Naive thymus-derived CD4-positive, alpha-beta T cell (primary cell): ENCODE measurements at regions not wholly inside any gene's neighbourhood (a gene's known extent, or its start where the extent isn't known, plus 50 kb on each side); places are given as distances from the start of the nearest gene placed in this dataset.

Experiments
- ATAC-seq: fragments of 150-1000 bp; cut with Tn5 transposase; 2 replicates; pipeline ENCODE4 v1.10.0; 2021; ENCODE audit warnings: mild to moderate bottlenecking, moderate library complexity
- CTCF ChIA-PET: fragments of 350-600 bp; sonication (Branson Sonifier 250); formaldehyde crosslinking; loops from one replicate; lab custom pipeline; 2021; ENCODE audit warnings: antibody characterized with exemption; lab: Charles Lee
- POLR2A ChIA-PET: fragments of 350-600 bp; sonication (Branson Sonifier 250); formaldehyde crosslinking; loops from one replicate; lab custom pipeline; 2021; ENCODE audit warnings: antibody characterized with exemption, inconsistent platforms; lab: Charles Lee
- DNase-seq, 9 donors: peaks; one replicate each; pipeline versions ENCODE4 v3.0.0 to v3.0.0-alpha.2; 2020 to 2022; ENCODE audit warnings: mixed read lengths in 1 of 9
- H3K27ac ChIP-seq: one replicate; pipeline ENCODE4 v1.7.0; 2013; ENCODE audit warnings: mild to moderate bottlenecking, low read depth, low read length, moderate library complexity
- H3K27me3 ChIP-seq, 2 donors: one replicate each; pipeline ENCODE4 v1.7.0; 2013; ENCODE audit warnings: low read length in 2 of 2, mild to moderate bottlenecking in 2 of 2, moderate library complexity in 2 of 2; ENCODE audit not compliant: control insufficient read depth in 2 of 2, insufficient read depth in 2 of 2
- H3K36me3 ChIP-seq, 3 experiments: 1 replicate in 2 of 3; 2 replicates in 1 of 3; pipeline ENCODE4 v1.7.0; 2013; ENCODE audit warnings: low read length in 3 of 3, mild to moderate bottlenecking in 3 of 3, moderate library complexity in 1 of 3; ENCODE audit not compliant: insufficient read depth in 3 of 3, control insufficient read depth in 2 of 3
- H3K4me1 ChIP-seq, 2 donors: one replicate each; pipeline ENCODE4 v1.7.0; 2013; ENCODE audit warnings: low read length in 2 of 2, mild to moderate bottlenecking in 2 of 2, moderate library complexity in 1 of 2; ENCODE audit not compliant: control insufficient read depth in 2 of 2, insufficient read depth in 2 of 2
- H3K4me3 ChIP-seq: 2 replicates; pipeline ENCODE4 v1.7.0; 2013; ENCODE audit warnings: mild to moderate bottlenecking, low read length
- H3K9me3 ChIP-seq, 3 experiments: 1 replicate in 2 of 3; 2 replicates in 1 of 3; pipeline ENCODE4 v1.7.0; 2013; ENCODE audit warnings: low read length in 3 of 3; ENCODE audit not compliant: control insufficient read depth in 2 of 3
- H3K27ac Mint-ChIP-seq, 9 donors: one replicate each; pipeline ENCODE4 v1.8.0; 2020 to 2022; ENCODE audit warnings: mixed read lengths in 9 of 9, mild to moderate bottlenecking in 8 of 9, moderate library complexity in 5 of 9, inconsistent platforms in 2 of 9
- H3K27me3 Mint-ChIP-seq, 5 donors: one replicate each; pipeline ENCODE4 v1.8.0; 2021 to 2022; ENCODE audit warnings: mixed read lengths in 5 of 5, mild to moderate bottlenecking in 1 of 5
- H3K36me3 Mint-ChIP-seq, 5 donors: one replicate each; pipeline ENCODE4 v1.8.0; 2020 to 2022; ENCODE audit warnings: mixed read lengths in 5 of 5, mild to moderate bottlenecking in 3 of 5, inconsistent platforms in 1 of 5
- H3K4me1 Mint-ChIP-seq, 7 donors: one replicate each; pipeline ENCODE4 v1.8.0; 2020 to 2022; ENCODE audit warnings: mixed read lengths in 7 of 7, mild to moderate bottlenecking in 3 of 7, inconsistent platforms in 1 of 7
- H3K4me3 Mint-ChIP-seq, 10 donors: one replicate each; pipeline ENCODE4 v1.8.0; 2020 to 2022; ENCODE audit warnings: mild to moderate bottlenecking in 10 of 10, mixed read lengths in 10 of 10, moderate library complexity in 6 of 10, inconsistent platforms in 2 of 10
- H3K9me3 Mint-ChIP-seq, 11 donors: one replicate each; pipeline ENCODE4 v1.8.0; 2020 to 2022; ENCODE audit warnings: mixed read lengths in 11 of 11, mild to moderate bottlenecking in 4 of 11, inconsistent platforms in 1 of 11, moderate library complexity in 1 of 11
- intact Hi-C, 2 donors: fragments of 100-400 bp; cut with micrococcal nuclease; formaldehyde crosslinking; loops; one replicate each; pipeline ENCODE4 v1.15.1; 2023

- Histone ChIP-seq H3K27me3 (no peaks in the 10 kb centered on the region), H3K9me3 (no peaks in the 10 kb centered on the region), H3K4me3 (no peak overlapping the region), H3K27ac (no peak overlapping the region), H3K36me3 (no peaks in the 10 kb centered on the region), H3K4me1 (no peaks in the 10 kb centered on the region)
- H3K4me1 Mint-ChIP-seq: no peaks in the 10 kb centered on the region
- H3K27ac Mint-ChIP-seq: no peak overlapping the region
- no peak overlapping the region for H3K4me3 Mint-ChIP-seq
- H3K27me3 Mint-ChIP-seq: no peaks in the 10 kb centered on the region
- ATAC-seq (no peak), DNase-seq (no peak)
- POLR2A ChIA-PET: no interaction called here
- H3K36me3 Mint-ChIP-seq: no peaks in the 10 kb centered on the region
- H3K9me3 Mint-ChIP-seq: peaks cover 0 to 7% (median 5%) of the 10 kb centered on the region in 11 donors
- CTCF ChIA-PET: no interaction called here
- intact Hi-C loops: no loop called here
These were observed 452.1 kb upstream of the BOD1L1 start for GRCh38 chr4:14079601-14080000.

GRCh38 chr4:14083150-14083549 is 455.6 kb upstream of the BOD1L1 start:
- Histone ChIP-seq H3K4me1 (no peaks in the 10 kb centered on the region), H3K27me3 (no peaks in the 10 kb centered on the region), H3K36me3 (no peaks in the 10 kb centered on the region), H3K9me3 (no peaks in the 10 kb centered on the region), H3K27ac (no peak overlapping the region), H3K4me3 (no peak overlapping the region)
- ATAC-seq (no peak), DNase-seq (no peak)
- CTCF ChIA-PET: no interaction called here
- Mint-ChIP-seq H3K27me3 (no peaks in the 10 kb centered on the region), H3K4me1 (no peaks in the 10 kb centered on the region), H3K27ac (no peak overlapping the region), H3K9me3 (peaks cover 0 to 6% (median 1%) of the 10 kb centered on the region in 11 donors), H3K4me3 (no peak overlapping the region), H3K36me3 (no peaks in the 10 kb centered on the region)
- POLR2A ChIA-PET: no interaction called here
- intact Hi-C loops: no loop called here

DNA sequence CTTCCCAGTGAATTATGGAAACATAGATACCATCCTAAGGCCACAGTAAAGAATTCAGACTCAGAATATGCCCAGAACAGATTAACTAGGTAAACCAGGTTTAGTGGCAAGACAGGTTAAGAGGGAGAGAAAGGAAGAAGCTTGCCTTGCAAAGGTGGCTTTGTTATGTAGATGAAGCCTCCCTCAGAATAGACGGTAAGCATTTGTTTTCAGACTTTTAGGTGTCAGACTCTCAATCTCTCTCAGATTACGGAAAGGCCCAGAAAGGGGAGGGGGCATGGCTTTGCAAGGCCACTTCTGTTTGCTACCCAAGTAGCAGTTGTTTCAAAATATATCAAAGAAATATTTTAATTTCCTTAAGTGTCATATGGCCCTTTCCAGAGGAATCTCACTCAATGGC is 457.1 kb upstream of the BOD1L1 start:
- no peaks in the 10 kb centered on the region for H3K36me3 Mint-ChIP-seq
- no peaks in the 10 kb centered on the region for H3K4me1 Mint-ChIP-seq
- H3K4me3 Mint-ChIP-seq: no peak overlapping the region
- DNase-seq (no peak), ATAC-seq (no peak)
- peaks cover 0 to 4% (median 0%) of the 10 kb centered on the region in 5 donors for H3K27me3 Mint-ChIP-seq
- H3K9me3 Mint-ChIP-seq: peaks cover 0 to 8% (median under 1%) of the 10 kb centered on the region in 11 donors
- Histone ChIP-seq H3K4me3 (no peak overlapping the region), H3K4me1 (no peaks in the 10 kb centered on the region), H3K9me3 (no peaks in the 10 kb centered on the region), H3K36me3 (no peaks in the 10 kb centered on the region), H3K27ac (no peak overlapping the region), H3K27me3 (no peaks in the 10 kb centered on the region)
- ChIA-PET POLR2A (interaction anchor here (0.9 kb wide), 1 partner anchor 230 kb away, joined by 3 read pairs; no protein-coding TSS in a partner anchor), CTCF (no interaction called here)
- intact Hi-C loops: no loop called here
- H3K27ac Mint-ChIP-seq: no peak overlapping the region

DNA sequence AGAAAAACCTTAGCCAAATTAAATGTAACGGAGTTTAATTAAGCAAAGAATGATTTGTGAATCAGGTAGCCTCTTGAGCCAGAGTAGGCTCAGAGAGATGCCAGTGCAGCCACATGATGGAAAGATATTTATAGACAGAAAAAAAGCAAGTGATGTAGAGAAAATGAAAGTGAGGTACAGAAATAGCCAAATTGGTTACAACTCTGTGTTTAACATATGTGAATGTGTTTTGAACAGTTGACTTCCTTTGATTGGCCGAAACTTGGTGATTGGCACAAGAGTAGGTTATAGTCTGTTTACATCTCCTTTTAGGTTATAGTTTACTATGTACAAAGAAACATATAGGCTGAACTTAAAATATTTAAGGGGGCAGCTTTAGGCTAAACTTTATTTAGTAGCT is 459.9 kb upstream of the BOD1L1 start:
- H3K36me3 Mint-ChIP-seq: no peaks in the 10 kb centered on the region
- H3K9me3 Mint-ChIP-seq: peaks cover 0 to 11% (median 2%) of the 10 kb centered on the region in 11 donors
- no peak for ATAC-seq
- no peaks in the 10 kb centered on the region for H3K4me1 Mint-ChIP-seq
- no peak overlapping the region for H3K4me3 Mint-ChIP-seq
- Histone ChIP-seq H3K27ac (no peak overlapping the region), H3K4me1 (no peaks in the 10 kb centered on the region), H3K36me3 (no peaks in the 10 kb centered on the region), H3K9me3 (no peaks in the 10 kb centered on the region), H3K4me3 (no peak overlapping the region), H3K27me3 (no peaks in the 10 kb centered on the region)
- no peak overlapping the region for H3K27ac Mint-ChIP-seq
- DNase-seq: no peak
- intact Hi-C loops: no loop called here
- POLR2A ChIA-PET: no interaction called here
- peaks cover 0 to 18% (median 2%) of the 10 kb centered on the region in 5 donors for H3K27me3 Mint-ChIP-seq
- CTCF ChIA-PET: no interaction called here

- H3K4me3 ChIP-seq: no peak overlapping the region
- ChIA-PET POLR2A (no interaction called here), CTCF (no interaction called here)
- H3K4me1 ChIP-seq: no peaks in the 10 kb centered on the region
- no peak overlapping the region for H3K27ac Mint-ChIP-seq
- H3K36me3 Mint-ChIP-seq: no peaks in the 10 kb centered on the region
- peaks cover 0 to 11% (median 2%) of the 10 kb centered on the region in 11 donors for H3K9me3 Mint-ChIP-seq
- DNase-seq (no peak), ATAC-seq (no peak)
- H3K27ac ChIP-seq: no peak overlapping the region
- intact Hi-C loops: no loop called here
- H3K9me3 ChIP-seq: no peaks in the 10 kb centered on the region
- no peak overlapping the region for H3K4me3 Mint-ChIP-seq
- H3K27me3 ChIP-seq: no peaks in the 10 kb centered on the region
- H3K27me3 Mint-ChIP-seq: peaks cover 0 to 18% (median 2%) of the 10 kb centered on the region in 5 donors
- H3K36me3 ChIP-seq: no peaks in the 10 kb centered on the region
- no peaks in the 10 kb centered on the region for H3K4me1 Mint-ChIP-seq
These were observed 460.4 kb upstream of the BOD1L1 start for GRCh38 chr4:14087921-14088320.

DNA sequence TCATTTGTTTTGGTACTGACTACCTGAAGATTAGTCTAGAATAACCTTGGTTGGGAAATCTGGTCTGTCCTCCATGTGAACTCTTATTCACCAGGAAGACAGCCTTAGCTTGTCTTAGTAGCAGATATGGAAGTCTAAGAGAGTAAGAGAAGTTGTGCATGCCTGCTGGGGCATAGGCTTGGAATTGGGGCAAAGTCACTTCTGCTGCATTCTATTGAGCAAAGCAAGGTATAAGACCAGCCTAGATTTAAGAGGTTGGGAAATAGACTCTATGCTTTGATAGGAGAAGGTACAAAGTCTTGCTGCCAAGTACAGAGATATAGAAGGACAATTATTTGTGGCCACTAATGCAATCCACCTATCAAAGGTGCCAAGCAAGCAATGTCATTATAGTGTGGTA is 464.0 kb upstream of the BOD1L1 start:
- no peak overlapping the region for H3K27ac Mint-ChIP-seq
- no peaks in the 10 kb centered on the region for H3K36me3 Mint-ChIP-seq
- no peaks in the 10 kb centered on the region for H3K27me3 ChIP-seq
- no peak overlapping the region for H3K4me3 Mint-ChIP-seq
- peaks cover 0 to 18% (median 2%) of the 10 kb centered on the region in 5 donors for H3K27me3 Mint-ChIP-seq
- ATAC-seq: no peak
- no peak for DNase-seq
- H3K36me3 ChIP-seq: no peaks in the 10 kb centered on the region
- intact Hi-C loops: no loop called here
- H3K9me3 Mint-ChIP-seq: peaks cover 0 to 7% (median 0%) of the 10 kb centered on the region in 11 donors
- no peaks in the 10 kb centered on the region for H3K9me3 ChIP-seq
- no peaks in the 10 kb centered on the region for H3K4me1 Mint-ChIP-seq
- no peak overlapping the region for H3K27ac ChIP-seq
- H3K4me1 ChIP-seq: no peaks in the 10 kb centered on the region
- ChIA-PET CTCF (no interaction called here), POLR2A (no interaction called here)
- H3K4me3 ChIP-seq: no peak overlapping the region

GRCh38 chr4:14091966-14092365 is 464.4 kb upstream of the BOD1L1 start:
- intact Hi-C loops: no loop called here
- CTCF ChIA-PET: no interaction called here

More at GRCh38 chr4:14091966-14092365, 464.4 kb upstream of the BOD1L1 start:
- Mint-ChIP-seq H3K4me3 (no peak overlapping the region), H3K4me1 (no peaks in the 10 kb centered on the region), H3K36me3 (no peaks in the 10 kb centered on the region), H3K27me3 (peaks cover 0 to 18% (median 2%) of the 10 kb centered on the region in 5 donors), H3K9me3 (peaks cover 0 to 7% (median 0%) of the 10 kb centered on the region in 11 donors), H3K27ac (no peak overlapping the region)
- Histone ChIP-seq H3K27me3 (no peaks in the 10 kb centered on the region), H3K9me3 (no peaks in the 10 kb centered on the region), H3K4me1 (no peaks in the 10 kb centered on the region), H3K4me3 (no peak overlapping the region), H3K27ac (no peak overlapping the region), H3K36me3 (no peaks in the 10 kb centered on the region)
- no peak for ATAC-seq
- POLR2A ChIA-PET: no interaction called here
- no peak for DNase-seq
